ENCODE measurements at regions not wholly inside any gene's neighbourhood (a gene's known extent, or its start where the extent isn't known, plus 50 kb on each side); places are given as distances from the start of the nearest gene placed in this dataset.

DNA sequence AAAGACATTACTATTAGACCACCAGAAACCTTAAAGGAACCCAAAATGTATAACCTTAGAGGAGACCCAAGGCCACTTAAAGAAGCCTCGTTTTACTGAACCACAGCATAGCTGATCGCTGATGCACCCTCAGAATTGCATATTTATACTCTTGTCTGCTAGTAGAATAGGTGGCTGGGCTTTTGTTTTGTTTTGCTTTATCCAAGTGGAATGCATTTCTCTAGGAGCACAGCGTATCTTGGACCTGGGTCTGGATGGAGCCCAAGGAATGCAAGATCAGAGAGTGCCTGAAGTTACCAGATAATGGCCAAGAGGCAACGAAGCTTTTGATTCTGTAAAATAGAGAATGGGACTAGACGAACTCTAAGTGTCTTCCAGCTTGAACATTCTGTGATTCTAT is 129.2 kb upstream of the COL8A1 start:
- TF ChIP-seq IKZF1 (conservative IDR thresholded peaks at IDR 0.05) (no peak), RAD21 (IDR thresholded peaks at IDR 0.05; ENCODE audit: insufficient read depth, low read depth, low read length) (no peak), CTCF (IDR thresholded peaks at IDR 0.05 in 2 of 3, conservative IDR thresholded peaks at IDR 0.05 in 1 of 3; ENCODE audit: control insufficient read depth in 2 of 3, extremely low read depth in 1 of 3, insufficient read depth in 1 of 3, low read depth in 3 of 3, low read length in 3 of 3) (no peak), TCF12 (IDR thresholded peaks at IDR 0.05; ENCODE audit: low read depth, low read length) (no peak), POLR2A (IDR thresholded peaks at IDR 0.05; ENCODE audit: low read depth, low read length) (no peak), RELA (IDR thresholded peaks at IDR 0.05; ENCODE audit: borderline replicate concordance, partially characterized antibody) (no peak), SPI1 (IDR thresholded peaks at IDR 0.05; ENCODE audit: borderline replicate concordance, insufficient read depth, low read depth, low read length) (no peak), POLR2AphosphoS5 (IDR thresholded peaks at IDR 0.05; ENCODE audit: low read length) (no peak), BRCA1 (IDR thresholded peaks at IDR 0.05; ENCODE audit: low read depth, low read length) (no peak), MYC (IDR thresholded peaks at IDR 0.05; ENCODE audit: insufficient read depth, insufficient read length, insufficient replicate concordance, low read length, severe bottlenecking) (no peak), EZH2 (IDR thresholded peaks at IDR 0.05; ENCODE audit: borderline replicate concordance, control insufficient read depth, low read depth, low read length) (no peak), MEF2A (IDR thresholded peaks at IDR 0.05; ENCODE audit: insufficient read depth, low read depth, low read length) (no peak), ATF2 (IDR thresholded peaks at IDR 0.05; ENCODE audit: low read length) (no peak)
